ENCODE measurements at regions not wholly inside any gene's neighbourhood (a gene's known extent, or its start where the extent isn't known, plus 50 kb on each side); places are given as distances from the start of the nearest gene placed in this dataset.

GRCh38 chr5:89028595-89029285, 145.8 kb upstream of the MEF2C start:
- TF ChIP-seq, protein P1, sequence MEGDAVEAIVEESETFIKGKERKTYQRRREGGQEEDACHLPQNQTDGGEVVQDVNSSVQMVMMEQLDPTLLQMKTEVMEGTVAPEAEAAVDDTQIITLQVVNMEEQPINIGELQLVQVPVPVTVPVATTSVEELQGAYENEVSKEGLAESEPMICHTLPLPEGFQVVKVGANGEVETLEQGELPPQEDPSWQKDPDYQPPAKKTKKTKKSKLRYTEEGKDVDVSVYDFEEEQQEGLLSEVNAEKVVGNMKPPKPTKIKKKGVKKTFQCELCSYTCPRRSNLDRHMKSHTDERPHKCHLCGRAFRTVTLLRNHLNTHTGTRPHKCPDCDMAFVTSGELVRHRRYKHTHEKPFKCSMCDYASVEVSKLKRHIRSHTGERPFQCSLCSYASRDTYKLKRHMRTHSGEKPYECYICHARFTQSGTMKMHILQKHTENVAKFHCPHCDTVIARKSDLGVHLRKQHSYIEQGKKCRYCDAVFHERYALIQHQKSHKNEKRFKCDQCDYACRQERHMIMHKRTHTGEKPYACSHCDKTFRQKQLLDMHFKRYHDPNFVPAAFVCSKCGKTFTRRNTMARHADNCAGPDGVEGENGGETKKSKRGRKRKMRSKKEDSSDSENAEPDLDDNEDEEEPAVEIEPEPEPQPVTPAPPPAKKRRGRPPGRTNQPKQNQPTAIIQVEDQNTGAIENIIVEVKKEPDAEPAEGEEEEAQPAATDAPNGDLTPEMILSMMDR (IDR thresholded peaks at IDR 0.05) = no peak
- no peak for TF ChIP-seq POLR2AphosphoS5 (IDR thresholded peaks at IDR 0.05)
- no peak for TF ChIP-seq POLR2A (IDR thresholded peaks at IDR 0.05)
- no peak for TF ChIP-seq EP300 (IDR thresholded peaks at IDR 0.05)
